K562 (cell line): ENCODE measurements at regions not wholly inside any gene's neighbourhood (a gene's known extent, or its start where the extent isn't known, plus 50 kb on each side); places are given as distances from the start of the nearest gene placed in this dataset.

Experiments
- ATAC-seq: fragments of 200-7000 bp; cut with Tn5 transposase; 3 replicates; pipeline ENCODE4 v1.9.1; 2020; ENCODE audit warnings: moderate library complexity
- BruUV-seq: library from RNA; stranded (reverse); fragments of 400-500 nt; replicated peaks from 2 replicates; lab custom pipeline; 2021; lab: Mats Ljungman, UMichigan
- CTCF ChIA-PET: fragments of 300-600 bp; formaldehyde crosslinking; extraction: SDS; loops from one replicate; lab custom pipeline; 2021; ENCODE audit warnings: low intra/inter-chr PET ratio; lab: Yijun Ruan, JAX
- POLR2A ChIA-PET: fragments of 300-600, 350-650 bp; sonication (Branson Sonifier 250); formaldehyde crosslinking; extraction: SDS; loops from one replicate; lab custom pipeline; 2021; ENCODE audit warnings: antibody characterized with exemption, inconsistent platforms; lab: Yijun Ruan, JAX
- DNase-seq, 4 experiments: peaks; one replicate each; pipeline versions ENCODE4 v3.0.0 to v3.0.0-alpha.2; 2011 to 2018; ENCODE audit warnings: low spot score in 3 of 4, mixed read lengths in 3 of 4; ENCODE audit errors: extremely low read depth in 1 of 4
- FAIRE-seq: peaks from 2 replicates; lab custom pipeline; 2011; peaks lifted over from hg19 to GRCh38; lab: Jason Lieb, UNC
- H2AFZ ChIP-seq: 2 replicates; pipeline ENCODE4 v1.6.0; 2011; ENCODE audit warnings: low read depth, low read length, control low read depth, inconsistent platforms
- H3K27ac ChIP-seq: fragments of 200-600 bp; 3 replicates; pipeline ENCODE4 v1.8.0; 2011; ENCODE audit warnings: low read depth, mild to moderate bottlenecking, control low read depth, inconsistent platforms, low read length, moderate library complexity, mixed read lengths; ENCODE audit errors: extremely low read depth
- H3K27me3 ChIP-seq, 2 experiments: fragments of 300-600 bp in 1 of 2; 2 replicates in 1 of 2; 3 replicates in 1 of 2; pipeline versions ENCODE4 v1.6.0 to v1.8.0; 2011; ENCODE audit warnings: inconsistent platforms in 2 of 2, low read length in 2 of 2, mild to moderate bottlenecking in 1 of 2, mixed read lengths in 1 of 2, moderate library complexity in 1 of 2; ENCODE audit not compliant: control insufficient read depth in 2 of 2, insufficient read depth in 2 of 2
- H3K36me3 ChIP-seq: fragments of 300-600 bp; 3 replicates; pipeline ENCODE4 v1.8.0; 2011; ENCODE audit warnings: mild to moderate bottlenecking, low read length, inconsistent platforms; ENCODE audit not compliant: control insufficient read depth, insufficient read depth
- H3K4me1 ChIP-seq, 2 experiments: fragments of 200-600 bp in 1 of 2; replicated peaks in 1 of 2; 2 replicates in 1 of 2; 3 replicates in 1 of 2; pipeline versions ENCODE4 v1.5.1 to v1.8.0; 2011; ENCODE audit warnings: inconsistent platforms in 2 of 2, low read length in 2 of 2, mild to moderate bottlenecking in 1 of 2, mixed read lengths in 1 of 2, moderate library complexity in 1 of 2; ENCODE audit not compliant: control insufficient read depth in 2 of 2, insufficient read depth in 2 of 2
- H3K4me2 ChIP-seq: 2 replicates; pipeline ENCODE4 v1.6.1; 2011; ENCODE audit warnings: low read length, control low read depth, inconsistent platforms, mixed read lengths; ENCODE audit not compliant: insufficient read depth
- H3K4me3 ChIP-seq: fragments of 200-600 bp; sonication (generic), shearing (Covaris generic); 2 replicates; pipeline ENCODE4 v1.5.1; 2016; ENCODE audit warnings: control low read depth, inconsistent platforms
- H3K79me2 ChIP-seq: fragments of 200-600 bp; 3 replicates; pipeline ENCODE4 v1.8.0; 2011; ENCODE audit warnings: low read length, inconsistent platforms; ENCODE audit not compliant: control insufficient read depth, insufficient read depth
- H3K9ac ChIP-seq, 2 experiments: 2 replicates each; pipeline versions ENCODE4 v1.6.0 to v1.6.1; 2011; ENCODE audit warnings: low read depth in 2 of 2, low read length in 2 of 2, control low read depth in 1 of 2, inconsistent platforms in 1 of 2, mild to moderate bottlenecking in 1 of 2, mixed read lengths in 1 of 2; ENCODE audit not compliant: insufficient read depth in 1 of 2
- H3K9me1 ChIP-seq: one replicate; pipeline ENCODE4 v1.6.0; 2011; ENCODE audit warnings: inconsistent platforms, mild to moderate bottlenecking, low read length, moderate library complexity; ENCODE audit not compliant: control insufficient read depth, insufficient read depth
- H3K9me3 ChIP-seq: replicated peaks from 2 replicates; pipeline ENCODE4 v1.5.1; 2011; ENCODE audit warnings: low read depth, low read length, inconsistent platforms; ENCODE audit not compliant: control insufficient read depth, insufficient read depth
- H4K20me1 ChIP-seq: replicated peaks from 2 replicates; pipeline ENCODE4 v1.6.1; 2011; ENCODE audit warnings: low read length, inconsistent platforms, mixed read lengths; ENCODE audit not compliant: control insufficient read depth, insufficient read depth
- BMI1 ChIP-seq: fragments of 150-350 bp; IDR thresholded peaks from 2 replicates; pipeline ENCODE4 v1.6.1; 2014; ENCODE audit warnings: low read length
- CSDE1 ChIP-seq, 2 experiments: fragments of 450-650 bp; IDR thresholded peaks; 2 replicates each; pipeline ENCODE4 v1.6.1; 2016; ENCODE audit warnings: mild to moderate bottlenecking in 1 of 2
- FOXK1 ChIP-seq: sonication (generic); formaldehyde crosslinking; IDR thresholded peaks from 2 replicates; pipeline ENCODE4 v1.8.0; 2022; ENCODE audit warnings: missing genetic modification reagents, mild to moderate bottlenecking, borderline replicate concordance
- HSF4 ChIP-seq: fragments of 250-450 bp; sonication (Bioruptor Pico); IDR thresholded peaks from 2 replicates; pipeline ENCODE4 v2.1.2; 2022; ENCODE audit warnings: mild to moderate bottlenecking, moderate library complexity, borderline replicate concordance
- RFX7 ChIP-seq: fragments of 250-450 bp; sonication (Bioruptor Pico); IDR thresholded peaks from 2 replicates; pipeline ENCODE4 v1.5.1; 2021; ENCODE audit warnings: mild to moderate bottlenecking
- TRIM28 ChIP-seq: fragments of 450-650 bp; IDR thresholded peaks from 2 replicates; pipeline ENCODE4 v1.6.1; 2017
- ZBED1 ChIP-seq: IDR thresholded peaks from 2 replicates; pipeline ENCODE4 v1.6.1; 2014
- ZNF146 ChIP-seq: IDR thresholded peaks from one replicate; pipeline ENCODE4 v1.6.1; 2018; ENCODE audit warnings: missing compliant biosample characterization; ENCODE audit not compliant: unreplicated experiment
- WGBS: fragments of 100-300 bp; shearing (Covaris generic); methylation state at CpG from one replicate; pipeline ENCODE4 v1.1.6; 2016; ENCODE audit warnings: low coverage, mixed read lengths; ENCODE audit not compliant: insufficient coverage; ENCODE audit errors: missing lambda C conversion rate; 5-methylcytosine and 5-hydroxymethylcytosine counted together
- in situ Hi-C: fragments of 300-500 bp; cut with MboI; formaldehyde crosslinking; loops from 4 replicates; pipeline ENCODE4 v1.15.0; 2018; ENCODE audit warnings: inconsistent platforms, mixed read lengths
- intact Hi-C: fragments of 100-400 bp; cut with micrococcal nuclease; formaldehyde crosslinking; loops from 2 replicates; pipeline ENCODE4 v1.14.2; 2022
- TF ChIP-seq, protein P1 (sequence below): fragments of 200-800 bp; sonication (Bioruptor generic); IDR thresholded peaks from 2 replicates; pipeline ENCODE4 v1.6.1; 2016; ENCODE audit warnings: missing genetic modification characterization, missing compliant biosample characterization
- TF ChIP-seq, protein P2 (sequence below): fragments of 250-450 bp; sonication (Bioruptor Pico); IDR thresholded peaks from 2 replicates; pipeline ENCODE4 v1.5.0; 2022; ENCODE audit warnings: mild to moderate bottlenecking
- TF ChIP-seq, protein P3 (sequence below), 2 experiments: IDR thresholded peaks; 2 replicates each; pipeline ENCODE4 v1.6.1; 2012; ENCODE audit warnings: improper control_type of control experiment in 2 of 2, low read depth in 2 of 2, low read length in 2 of 2, borderline replicate concordance in 1 of 2

DNA sequence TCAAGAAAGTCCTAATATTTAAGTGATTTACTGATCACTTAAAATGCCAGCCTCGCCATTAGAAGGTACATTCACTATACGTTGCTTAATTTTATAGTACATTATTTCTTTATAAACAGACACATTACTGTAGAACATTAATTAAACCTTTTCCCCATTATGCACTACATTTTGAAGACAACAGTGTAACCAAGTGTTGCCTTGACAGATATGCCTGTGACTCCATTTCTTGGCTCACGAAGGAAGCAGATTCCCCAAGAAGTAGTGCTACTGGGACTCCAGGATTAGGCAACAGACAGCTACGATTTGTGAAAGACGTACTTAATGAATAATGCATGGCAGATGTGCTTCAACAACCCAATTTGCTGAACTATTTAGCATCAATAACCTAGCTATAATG lies 394.8 kb downstream of the RPS29 start (continued):
- TF ChIP-seq, protein P1, sequence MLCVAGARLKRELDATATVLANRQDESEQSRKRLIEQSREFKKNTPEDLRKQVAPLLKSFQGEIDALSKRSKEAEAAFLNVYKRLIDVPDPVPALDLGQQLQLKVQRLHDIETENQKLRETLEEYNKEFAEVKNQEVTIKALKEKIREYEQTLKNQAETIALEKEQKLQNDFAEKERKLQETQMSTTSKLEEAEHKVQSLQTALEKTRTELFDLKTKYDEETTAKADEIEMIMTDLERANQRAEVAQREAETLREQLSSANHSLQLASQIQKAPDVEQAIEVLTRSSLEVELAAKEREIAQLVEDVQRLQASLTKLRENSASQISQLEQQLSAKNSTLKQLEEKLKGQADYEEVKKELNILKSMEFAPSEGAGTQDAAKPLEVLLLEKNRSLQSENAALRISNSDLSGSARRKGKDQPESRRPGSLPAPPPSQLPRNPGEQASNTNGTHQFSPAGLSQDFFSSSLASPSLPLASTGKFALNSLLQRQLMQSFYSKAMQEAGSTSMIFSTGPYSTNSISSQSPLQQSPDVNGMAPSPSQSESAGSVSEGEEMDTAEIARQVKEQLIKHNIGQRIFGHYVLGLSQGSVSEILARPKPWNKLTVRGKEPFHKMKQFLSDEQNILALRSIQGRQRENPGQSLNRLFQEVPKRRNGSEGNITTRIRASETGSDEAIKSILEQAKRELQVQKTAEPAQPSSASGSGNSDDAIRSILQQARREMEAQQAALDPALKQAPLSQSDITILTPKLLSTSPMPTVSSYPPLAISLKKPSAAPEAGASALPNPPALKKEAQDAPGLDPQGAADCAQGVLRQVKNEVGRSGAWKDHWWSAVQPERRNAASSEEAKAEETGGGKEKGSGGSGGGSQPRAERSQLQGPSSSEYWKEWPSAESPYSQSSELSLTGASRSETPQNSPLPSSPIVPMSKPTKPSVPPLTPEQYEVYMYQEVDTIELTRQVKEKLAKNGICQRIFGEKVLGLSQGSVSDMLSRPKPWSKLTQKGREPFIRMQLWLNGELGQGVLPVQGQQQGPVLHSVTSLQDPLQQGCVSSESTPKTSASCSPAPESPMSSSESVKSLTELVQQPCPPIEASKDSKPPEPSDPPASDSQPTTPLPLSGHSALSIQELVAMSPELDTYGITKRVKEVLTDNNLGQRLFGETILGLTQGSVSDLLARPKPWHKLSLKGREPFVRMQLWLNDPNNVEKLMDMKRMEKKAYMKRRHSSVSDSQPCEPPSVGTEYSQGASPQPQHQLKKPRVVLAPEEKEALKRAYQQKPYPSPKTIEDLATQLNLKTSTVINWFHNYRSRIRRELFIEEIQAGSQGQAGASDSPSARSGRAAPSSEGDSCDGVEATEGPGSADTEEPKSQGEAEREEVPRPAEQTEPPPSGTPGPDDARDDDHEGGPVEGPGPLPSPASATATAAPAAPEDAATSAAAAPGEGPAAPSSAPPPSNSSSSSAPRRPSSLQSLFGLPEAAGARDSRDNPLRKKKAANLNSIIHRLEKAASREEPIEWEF (CRISPR knock-in tag), result no peak
- TF ChIP-seq FOXK1 (CRISPR knock-in tag) (no peak), BMI1 (no peak), ZBED1 (no peak), ZNF146 (CRISPR knock-in tag) (no peak)

DNA sequence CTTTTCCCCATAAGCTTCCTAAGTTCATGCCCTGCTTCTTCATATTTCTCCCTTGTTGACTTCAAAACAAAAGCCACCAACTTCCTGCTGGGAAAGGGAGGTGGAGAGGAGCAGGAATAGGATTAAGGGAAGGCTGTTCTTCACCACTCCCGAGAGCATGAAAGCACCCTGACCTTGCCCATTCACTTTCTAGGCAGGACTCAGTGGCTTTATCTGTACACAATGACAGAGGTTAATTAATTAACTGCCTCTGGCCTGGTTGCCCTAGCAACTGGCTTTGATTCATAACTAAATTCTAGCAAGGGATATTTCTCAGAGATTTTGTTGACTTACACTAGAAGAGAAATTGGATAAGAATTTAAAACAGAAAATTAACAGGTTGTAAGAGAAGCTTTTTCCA lies 396.8 kb downstream of the RPS29 start:
- Histone ChIP-seq H3K4me3 (no peak overlapping the region), H3K36me3 (no peaks in the 10 kb centered on the region), H2AFZ (no peak overlapping the region), H3K9me1 (no peaks in the 10 kb centered on the region), H3K27ac (no peak overlapping the region), H3K9ac (no peak overlapping the region), H3K79me2 (no peaks in the 10 kb centered on the region), H3K9me3 (no peaks in the 10 kb centered on the region), H3K4me1 (no peaks in the 10 kb centered on the region), H3K27me3 (no peaks in the 10 kb centered on the region), H3K4me2 (no peak overlapping the region), H4K20me1 (no peaks in the 10 kb centered on the region)
- CTCF ChIA-PET, result no interaction called here
- WGBS, result 0% methylated on average over 1 of the region's 1 CpG
- intact Hi-C loops (no loop called here), in situ Hi-C loops (no loop called here)
- POLR2A ChIA-PET, result no interaction called here
- FAIRE-seq, result no peak
- no peak for DNase-seq
- no TSS peak for BruUV-seq
- no peak for ATAC-seq
- TF ChIP-seq HSF4 (CRISPR knock-in tag), result no peak
- TF ChIP-seq, protein P2, sequence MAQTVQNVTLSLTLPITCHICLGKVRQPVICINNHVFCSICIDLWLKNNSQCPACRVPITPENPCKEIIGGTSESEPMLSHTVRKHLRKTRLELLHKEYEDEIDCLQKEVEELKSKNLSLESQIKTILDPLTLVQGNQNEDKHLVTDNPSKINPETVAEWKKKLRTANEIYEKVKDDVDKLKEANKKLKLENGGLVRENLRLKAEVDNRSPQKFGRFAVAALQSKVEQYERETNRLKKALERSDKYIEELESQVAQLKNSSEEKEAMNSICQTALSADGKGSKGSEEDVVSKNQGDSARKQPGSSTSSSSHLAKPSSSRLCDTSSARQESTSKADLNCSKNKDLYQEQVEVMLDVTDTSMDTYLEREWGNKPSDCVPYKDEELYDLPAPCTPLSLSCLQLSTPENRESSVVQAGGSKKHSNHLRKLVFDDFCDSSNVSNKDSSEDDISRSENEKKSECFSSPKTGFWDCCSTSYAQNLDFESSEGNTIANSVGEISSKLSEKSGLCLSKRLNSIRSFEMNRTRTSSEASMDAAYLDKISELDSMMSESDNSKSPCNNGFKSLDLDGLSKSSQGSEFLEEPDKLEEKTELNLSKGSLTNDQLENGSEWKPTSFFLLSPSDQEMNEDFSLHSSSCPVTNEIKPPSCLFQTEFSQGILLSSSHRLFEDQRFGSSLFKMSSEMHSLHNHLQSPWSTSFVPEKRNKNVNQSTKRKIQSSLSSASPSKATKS (CRISPR knock-in tag), result no peak
- no peak for TF ChIP-seq RFX7 (CRISPR knock-in tag)
- no peak for TF ChIP-seq CSDE1 (IDR thresholded peaks at IDR 0.05)
- TF ChIP-seq, protein P3, sequence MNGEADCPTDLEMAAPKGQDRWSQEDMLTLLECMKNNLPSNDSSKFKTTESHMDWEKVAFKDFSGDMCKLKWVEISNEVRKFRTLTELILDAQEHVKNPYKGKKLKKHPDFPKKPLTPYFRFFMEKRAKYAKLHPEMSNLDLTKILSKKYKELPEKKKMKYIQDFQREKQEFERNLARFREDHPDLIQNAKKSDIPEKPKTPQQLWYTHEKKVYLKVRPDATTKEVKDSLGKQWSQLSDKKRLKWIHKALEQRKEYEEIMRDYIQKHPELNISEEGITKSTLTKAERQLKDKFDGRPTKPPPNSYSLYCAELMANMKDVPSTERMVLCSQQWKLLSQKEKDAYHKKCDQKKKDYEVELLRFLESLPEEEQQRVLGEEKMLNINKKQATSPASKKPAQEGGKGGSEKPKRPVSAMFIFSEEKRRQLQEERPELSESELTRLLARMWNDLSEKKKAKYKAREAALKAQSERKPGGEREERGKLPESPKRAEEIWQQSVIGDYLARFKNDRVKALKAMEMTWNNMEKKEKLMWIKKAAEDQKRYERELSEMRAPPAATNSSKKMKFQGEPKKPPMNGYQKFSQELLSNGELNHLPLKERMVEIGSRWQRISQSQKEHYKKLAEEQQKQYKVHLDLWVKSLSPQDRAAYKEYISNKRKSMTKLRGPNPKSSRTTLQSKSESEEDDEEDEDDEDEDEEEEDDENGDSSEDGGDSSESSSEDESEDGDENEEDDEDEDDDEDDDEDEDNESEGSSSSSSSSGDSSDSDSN (IDR thresholded peaks at IDR 0.05; ENCODE audit: borderline replicate concordance in 1 of 2, low read depth in 2 of 2, low read length in 2 of 2), result no peak
- no peak for TF ChIP-seq TRIM28
